CD4-positive, alpha-beta T cell treated with Interleukin-10 for 1 hour (primary cell): ENCODE measurements at regions not wholly inside any gene's neighbourhood (a gene's known extent, or its start where the extent isn't known, plus 50 kb on each side); places are given as distances from the start of the nearest gene placed in this dataset.

Experiments used
- DNase-seq: peaks from one replicate; pipeline ENCODE4 v3.0.0-alpha.2; 2020

DNA sequence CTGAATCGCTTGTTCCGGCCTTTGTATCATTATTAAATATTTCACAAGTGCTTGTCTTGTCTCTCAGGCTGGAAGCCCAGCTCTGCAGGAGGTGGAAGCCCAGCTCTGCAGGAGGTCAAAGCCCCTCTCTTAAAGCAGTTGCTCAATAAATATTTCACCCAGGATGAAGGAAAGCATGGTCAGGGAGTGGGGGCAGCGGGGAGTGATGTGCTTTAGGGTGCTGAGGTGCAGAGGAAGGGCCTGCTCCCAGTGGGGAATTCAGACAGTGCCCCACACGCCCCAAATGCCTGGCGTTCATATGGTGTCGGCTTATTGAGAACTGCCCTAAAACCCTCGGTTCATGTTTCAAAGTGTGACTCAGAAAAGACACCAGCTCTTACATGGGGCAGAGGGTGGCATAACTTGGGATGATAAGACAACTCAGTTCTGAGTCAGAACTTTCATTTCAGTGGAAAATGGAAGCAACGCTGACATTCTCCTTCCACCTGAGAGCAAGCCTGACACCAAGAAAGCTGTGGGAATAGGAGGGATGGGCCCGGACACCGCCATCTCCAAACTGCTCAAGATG is 114.3 kb upstream of the DAP start:
- DNase-seq, result no peak

DNA sequence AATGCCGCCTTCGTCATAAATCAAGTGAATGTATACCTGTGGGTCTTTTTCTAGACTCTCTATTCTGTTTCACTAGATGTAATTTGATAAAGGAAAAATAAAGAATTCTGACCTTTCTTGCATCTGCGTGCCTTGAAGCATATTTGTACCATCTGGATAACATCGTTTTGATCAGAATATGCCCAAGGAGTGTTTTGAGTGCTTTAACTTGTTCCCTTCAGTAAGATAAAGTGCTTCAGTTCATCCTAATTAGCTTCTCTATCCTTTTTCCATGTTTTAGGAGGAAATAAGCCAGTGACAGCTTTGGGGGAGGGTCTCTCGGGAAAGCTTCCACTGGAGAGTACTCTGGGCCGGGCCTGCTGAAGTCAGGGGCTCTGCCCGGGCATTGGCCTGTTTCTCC is 113.5 kb upstream of the DAP start:
- no peak for DNase-seq

DNA sequence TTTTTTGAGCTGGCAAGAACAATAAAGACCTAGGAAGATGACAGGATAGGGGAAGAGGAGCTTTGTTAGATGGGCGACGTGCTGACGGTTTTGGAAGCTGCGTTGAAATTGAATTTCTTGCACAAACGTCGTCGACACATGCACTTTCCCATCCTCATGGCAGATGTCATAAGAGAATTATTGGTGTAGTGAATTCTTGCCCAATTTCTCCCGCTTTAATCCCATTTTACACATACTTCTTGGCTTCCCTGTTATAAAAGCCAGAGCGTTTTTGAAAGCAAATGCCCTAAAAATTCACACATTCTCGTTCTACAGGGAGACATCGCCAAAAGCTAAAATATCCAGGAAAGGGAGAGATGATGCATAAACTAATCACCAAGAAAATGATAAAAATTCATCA is 109.8 kb upstream of the DAP start:
- no peak for DNase-seq

DNA sequence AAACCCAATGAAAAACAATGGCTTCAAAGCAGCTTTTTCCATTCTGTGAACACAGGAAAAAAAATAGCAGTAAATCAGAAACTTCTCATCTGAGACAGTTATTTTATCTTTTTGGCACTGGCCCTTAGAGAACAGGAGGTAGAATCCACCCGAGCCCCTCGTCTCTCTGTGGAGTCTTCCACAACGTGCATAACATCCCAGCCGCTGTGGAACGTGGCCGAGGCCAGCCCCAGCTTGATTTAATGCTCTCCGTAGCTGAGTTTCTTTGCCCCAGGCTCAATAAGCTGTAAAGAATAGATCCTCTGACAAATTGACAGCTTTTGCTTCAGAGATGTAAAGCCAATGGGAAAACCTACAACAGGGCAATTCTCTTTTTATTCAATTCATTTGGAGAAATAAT is 107.9 kb upstream of the DAP start:
- no peak for DNase-seq

DNA sequence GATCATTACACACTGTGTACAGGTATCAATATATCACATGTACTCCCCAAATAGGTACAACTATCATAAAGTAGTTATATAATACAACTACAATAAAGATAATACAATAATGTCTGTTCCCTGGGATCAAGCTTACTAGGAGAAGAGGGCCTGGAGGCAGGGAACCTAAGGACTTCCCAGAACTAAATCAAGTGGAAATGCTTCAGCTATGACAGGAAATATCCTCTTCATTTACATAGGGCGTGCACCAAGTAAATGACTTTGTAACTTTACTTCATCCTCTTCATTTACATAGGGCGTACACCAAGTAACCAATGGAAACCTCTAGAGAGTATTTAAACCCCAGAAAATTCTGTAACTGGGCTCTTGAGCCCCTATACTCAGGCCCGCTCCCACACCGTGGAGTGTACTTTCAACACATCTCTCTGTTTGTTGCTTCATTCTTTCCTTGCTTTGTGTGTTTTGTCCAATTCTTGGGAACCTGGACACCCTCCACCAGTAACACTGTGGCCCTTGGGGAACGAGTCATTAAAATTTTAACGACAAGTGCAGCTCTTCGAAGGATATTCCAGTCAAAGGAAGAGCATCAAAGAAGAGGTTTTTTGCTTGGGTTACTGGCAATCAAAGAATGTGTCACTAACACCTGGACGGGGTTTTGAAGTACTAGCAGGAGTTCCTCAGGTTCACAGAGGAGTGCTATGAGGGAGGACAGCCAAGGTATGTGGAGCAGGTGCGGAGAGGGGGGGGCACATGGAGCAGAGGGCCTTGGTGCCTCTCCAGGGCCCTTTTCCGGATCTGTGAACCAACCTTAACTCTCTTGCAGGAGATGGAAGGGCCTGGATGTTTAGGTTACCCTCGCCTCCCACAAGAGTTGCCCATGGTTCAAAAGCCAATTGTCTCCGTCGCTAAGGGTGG is 106.6 kb upstream of the DAP start:
- no peak for DNase-seq

DNA sequence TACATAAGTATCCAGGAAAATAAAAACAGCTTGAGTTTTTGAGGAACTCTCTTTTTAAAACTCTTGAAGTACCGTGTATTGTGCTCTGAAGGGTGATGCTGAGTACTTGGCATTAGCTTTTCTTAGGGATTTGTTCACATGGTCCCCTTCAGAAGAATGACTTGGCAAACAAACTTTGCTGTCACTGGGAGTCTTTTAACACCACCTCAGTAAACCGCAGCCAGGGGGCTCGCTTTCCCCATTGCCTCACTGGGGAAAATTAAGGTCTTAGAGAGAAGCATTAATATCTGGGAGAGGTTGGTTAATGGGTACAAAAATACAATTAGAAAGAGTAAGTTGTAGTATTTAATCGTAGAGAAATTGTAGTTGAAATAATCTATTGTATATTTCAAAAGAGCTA is 105.9 kb upstream of the DAP start:
- no peak for DNase-seq

DNA sequence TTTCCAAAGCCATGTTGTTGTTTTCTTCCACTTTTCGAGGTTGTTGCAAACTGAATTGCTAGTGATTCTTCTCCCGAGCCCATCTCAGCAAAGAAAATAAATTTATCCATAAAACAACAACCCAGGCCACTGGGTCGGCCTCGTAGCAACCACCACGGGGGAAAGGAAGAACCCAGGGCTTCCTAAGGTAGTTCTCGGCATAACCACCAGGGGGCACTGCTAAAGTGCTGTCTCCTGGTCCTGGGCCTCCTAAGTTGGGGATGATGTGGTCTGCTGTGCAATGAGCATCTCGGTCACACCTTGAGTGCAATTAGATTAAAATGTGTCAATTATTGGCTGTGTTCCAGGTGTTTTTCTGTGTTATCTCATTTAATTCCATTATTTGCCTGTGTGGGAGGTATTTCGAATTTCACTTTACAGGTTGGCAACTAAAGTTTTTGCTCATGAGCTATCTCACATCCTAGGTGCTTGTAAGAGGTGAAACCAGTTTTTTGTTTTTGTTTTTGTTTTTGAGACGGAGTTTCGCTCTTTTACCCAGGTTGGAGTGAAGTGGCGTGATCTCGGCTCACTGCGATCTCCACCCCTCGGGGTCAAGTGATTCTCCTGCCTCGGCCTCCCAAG is 102.8 kb upstream of the DAP start:
- DNase-seq, result peak; percentile 49

DNA sequence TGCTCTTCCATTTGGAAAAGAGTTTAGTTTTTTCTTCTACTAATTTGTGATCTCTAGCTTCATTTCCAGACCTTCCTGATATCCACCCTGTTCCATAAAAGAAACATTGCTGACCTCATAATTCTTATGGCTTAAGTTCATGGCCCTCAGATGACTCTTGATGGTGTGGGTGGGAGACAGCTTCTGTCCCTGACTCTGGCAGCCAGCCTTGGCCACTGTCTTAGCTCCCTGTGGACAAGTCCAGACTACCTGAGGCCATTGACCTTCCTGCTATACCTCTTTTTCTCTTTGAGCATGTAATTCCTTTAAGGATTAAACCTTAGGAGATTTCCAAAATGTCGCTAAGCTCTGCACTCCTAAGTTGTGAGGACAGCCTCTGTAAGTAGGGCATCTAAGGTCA is 101.1 kb upstream of the DAP start:
- no peak for DNase-seq

DNA sequence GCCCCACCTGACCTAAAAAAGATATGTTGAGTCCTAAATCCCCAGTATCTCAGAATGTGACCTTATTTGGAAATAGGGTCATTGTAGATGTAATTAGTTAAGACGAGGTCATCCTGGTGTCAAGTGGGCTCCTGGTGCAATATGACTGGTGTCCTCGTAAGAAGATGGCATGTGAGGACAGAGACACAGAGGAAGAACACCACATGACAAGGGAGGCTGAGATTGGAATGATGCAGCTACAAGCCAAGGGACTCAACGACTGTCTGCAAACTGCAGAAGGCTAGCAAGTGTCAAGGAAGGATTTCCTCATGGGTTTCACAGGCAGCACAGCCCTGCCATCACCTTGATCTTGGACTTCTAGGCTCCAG is 100.4 kb upstream of the DAP start:
- no peak for DNase-seq

DNA sequence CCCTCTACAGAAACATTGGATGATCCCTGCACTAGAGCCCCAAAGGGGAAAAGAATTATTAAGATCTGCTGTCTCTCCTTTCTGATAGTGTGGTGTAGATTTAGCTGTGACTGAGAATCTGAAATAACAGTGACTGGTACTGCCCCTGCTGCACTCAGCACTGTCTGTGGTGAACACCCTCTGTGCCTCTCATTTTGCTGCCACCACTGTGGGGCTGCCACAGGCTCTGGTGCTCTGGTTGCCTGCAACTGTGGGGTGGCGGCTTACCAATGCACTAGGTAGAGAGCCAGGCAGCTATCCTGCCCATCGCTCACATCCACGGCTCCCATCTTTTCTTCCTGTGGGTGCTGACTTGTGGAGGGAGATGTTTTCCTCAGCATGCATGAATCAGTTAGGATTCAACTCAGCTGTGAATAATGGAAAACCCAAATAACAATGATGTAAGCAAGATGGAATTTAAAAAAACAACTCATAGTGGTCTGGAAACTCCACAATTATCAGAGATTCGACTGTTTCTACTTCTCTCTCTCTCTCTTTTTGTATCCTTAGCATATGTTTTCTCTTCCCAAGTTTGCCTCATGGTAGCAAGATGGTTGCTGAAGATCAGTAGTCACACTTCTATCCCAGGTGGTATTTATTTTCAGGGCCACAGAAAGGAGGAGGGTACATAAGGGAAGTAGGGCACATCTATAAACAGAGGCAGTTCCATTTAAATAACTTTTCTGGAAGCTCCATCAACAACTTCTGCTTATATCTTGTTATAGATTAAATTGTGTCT is 99.8 kb upstream of the DAP start:
- DNase-seq, result no peak

DNA sequence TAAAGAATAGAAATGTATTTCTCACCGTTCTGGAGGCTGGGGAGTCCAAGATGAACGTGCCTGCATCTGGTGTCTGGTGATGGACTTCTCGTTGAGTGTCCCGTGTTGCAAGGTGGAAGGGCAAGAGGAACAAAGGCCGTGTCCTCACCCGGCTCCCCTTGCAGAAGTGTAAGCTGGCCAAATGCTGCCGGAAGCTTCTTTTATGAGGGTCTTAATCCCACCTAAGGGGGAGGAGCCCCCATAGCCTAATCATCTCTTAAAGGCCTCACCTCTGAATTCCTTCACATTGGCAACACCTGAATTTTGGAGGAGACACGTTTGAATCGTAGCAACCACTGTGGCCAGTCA is 99.1 kb upstream of the DAP start:
- DNase-seq, result no peak

DNA sequence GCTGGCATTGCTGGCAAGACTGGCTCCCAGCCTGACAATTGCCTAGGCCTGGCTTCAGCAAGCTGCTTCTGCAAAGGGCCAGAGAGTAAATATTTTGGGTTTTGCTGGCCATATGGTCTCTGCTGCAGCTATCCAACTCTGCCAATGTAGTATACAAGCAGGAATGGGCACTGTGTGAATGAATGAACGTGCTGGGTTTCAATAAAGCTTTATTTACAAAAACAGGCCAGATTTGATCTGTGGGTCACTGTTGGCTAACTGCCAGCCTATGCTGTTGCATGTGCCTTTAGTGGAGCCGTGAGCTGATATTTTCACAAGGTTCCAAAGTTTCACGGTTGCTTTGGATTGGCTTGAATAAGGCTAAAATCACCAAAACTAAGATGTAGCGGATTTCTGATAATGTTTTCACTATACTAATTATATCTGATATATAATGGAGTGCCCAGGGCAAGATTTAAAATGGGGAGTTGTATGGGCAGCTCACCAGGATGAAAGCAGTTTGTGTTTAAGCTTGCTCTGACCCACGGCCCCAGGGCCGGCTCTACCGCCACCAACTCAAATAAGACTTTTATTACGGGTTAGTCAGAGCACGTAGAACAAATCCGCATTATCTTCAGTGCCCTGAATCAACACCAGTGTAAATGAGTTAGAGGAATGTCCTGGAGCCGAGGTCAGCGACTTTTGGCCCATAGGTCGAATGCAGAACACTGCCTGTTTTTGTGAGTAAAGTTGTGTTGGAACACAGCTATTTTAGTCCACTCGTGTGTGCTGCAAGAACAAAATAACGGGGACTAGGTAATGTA is 98.6 kb upstream of the DAP start:
- no peak for DNase-seq

DNA sequence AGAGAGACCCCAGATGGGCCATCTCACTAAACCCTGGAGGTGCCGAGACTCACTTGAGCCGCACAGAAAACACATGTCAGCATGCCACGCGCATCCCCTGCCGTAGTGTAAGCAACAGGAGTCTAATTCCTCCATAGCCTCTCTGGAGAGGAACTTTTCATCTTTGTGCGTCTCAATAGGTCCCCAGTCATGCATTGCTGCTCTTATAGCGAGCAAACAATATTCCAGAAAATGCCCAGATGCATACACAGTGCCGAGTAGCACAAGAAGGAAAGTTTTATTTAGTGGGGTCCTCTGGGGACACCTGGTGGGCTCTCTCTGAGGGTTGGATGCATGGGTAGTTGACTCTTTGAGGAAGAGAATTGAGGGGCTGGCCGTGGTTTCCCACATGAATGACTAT is 97.9 kb upstream of the DAP start:
- DNase-seq, result no peak

DNA sequence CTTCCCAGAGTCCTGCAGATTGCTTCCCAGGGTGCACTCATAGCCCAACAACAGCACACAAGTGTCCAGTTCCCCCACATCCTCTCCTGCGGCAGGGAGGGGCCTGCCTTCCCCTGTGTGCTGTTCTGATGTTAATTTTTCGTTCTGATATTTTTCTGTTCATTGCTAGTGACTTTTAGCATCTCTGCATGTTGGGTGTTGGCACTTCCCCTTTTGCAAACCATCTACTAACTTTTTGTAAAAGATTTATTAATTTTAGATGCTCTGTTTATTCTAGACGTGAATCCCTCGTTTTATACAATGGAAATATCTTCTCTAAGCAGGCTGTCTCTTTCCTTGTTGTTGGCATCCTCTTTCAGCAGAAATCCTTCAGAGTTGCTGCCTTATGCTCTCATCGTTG is 97.3 kb upstream of the DAP start:
- no peak for DNase-seq

DNA sequence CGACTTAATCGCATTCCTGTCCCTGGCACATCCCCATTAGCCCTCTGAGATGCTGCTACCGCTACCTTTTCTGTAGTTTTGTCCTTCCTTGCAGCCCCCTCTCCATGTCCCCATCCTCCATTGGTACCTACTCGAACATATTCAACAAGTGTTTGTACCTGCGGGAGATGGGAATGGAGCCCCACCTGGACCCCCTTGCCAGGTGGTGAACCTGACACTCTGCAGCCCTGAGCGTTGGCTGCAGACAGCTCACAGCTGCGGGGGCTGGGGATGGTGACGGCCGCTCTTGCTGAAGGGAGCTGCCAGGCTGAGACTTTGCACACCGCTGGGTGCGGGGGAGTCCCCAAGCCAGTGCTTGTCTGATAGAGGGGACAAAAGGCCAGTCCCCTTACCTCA is 96.3 kb upstream of the DAP start:
- DNase-seq, result no peak

DNA sequence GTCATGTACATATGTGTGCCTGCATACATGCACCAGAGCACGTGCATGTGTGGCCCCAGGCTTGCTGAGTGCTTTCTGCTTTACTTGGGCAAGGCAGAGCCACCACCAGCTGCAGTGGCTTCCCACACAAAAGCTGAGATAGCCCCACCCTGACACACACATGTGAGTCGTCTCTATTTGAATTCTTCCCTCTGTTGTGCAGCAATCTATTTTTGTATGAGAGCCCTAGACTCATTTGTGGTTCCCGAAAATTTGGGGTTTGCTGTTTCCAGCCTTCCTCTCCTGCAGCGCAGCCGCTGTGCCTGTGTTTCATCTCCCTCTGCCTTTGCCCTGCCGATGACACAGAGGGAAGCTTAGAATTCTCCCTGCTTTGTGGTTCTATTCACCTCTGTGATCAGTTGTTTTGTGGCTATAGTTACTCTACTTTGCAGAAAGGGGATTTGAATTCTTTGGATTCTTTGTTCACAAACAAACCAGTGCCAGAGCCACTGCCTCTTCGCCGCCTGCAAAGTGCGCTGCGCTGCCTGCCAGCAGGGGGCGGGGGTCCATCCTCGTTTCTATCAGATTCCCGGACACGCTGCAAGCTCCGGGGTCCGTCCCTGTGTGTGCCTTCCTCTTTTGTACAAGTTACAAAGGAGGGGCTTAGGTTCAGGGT is 95.8 kb upstream of the DAP start:
- DNase-seq, result no peak

DNA sequence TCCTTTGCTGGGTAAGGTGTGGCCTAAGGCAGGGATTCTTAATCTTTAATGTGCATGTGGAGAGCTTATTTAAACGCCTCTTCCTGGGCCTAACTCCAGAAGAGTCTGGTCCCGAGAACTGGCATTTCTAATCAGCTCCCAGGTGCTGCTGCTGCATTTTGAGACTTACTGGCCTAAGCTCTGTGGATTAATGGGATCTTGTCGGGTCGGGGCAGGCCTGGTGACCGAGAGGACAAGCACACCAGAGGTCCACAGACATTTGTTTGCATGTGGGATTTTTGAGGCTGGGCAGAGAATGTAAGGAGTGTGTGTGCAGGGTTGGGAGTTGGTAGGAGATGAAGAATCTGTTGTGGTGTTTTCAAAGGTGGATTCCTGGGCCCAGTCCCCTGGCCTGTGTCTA is 95.0 kb upstream of the DAP start:
- DNase-seq, result no peak

DNA sequence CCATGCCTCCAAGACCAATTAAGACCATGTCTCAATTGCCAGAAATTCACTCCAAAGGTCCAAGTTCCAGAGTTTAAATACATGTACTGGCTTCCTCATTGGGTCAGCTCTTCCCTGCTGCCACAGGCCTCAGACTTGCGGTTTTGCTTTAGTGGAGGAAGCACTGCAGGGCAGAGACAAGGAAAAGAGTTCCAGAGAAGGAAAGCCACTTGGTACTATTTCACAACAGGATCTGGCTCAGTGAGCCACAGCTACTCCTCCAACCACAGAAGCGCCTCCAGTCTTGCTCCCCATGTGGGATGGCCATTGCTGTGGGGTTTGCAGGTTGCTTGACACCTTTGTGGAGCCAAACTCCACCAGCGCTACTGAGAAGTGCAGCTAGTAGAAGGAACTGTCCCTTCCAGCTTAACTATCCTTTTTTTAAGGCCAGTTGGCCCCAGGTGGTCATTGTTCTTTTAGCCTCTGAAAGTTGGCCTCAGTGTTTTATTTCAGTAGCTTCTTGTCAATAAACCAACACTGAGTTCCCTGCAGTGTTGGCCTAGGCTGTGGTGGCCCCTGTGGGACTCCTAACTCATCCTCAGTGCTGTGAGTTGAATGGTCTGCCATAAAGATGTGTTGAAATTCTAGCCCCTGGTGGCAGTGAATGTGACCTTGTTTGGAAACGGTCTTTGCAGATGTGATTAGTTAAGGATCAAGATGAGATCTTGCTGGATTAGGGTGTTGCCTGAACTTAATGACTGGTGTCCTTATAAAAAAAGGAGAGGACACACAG is 93.7 kb upstream of the DAP start:
- no peak for DNase-seq

DNA sequence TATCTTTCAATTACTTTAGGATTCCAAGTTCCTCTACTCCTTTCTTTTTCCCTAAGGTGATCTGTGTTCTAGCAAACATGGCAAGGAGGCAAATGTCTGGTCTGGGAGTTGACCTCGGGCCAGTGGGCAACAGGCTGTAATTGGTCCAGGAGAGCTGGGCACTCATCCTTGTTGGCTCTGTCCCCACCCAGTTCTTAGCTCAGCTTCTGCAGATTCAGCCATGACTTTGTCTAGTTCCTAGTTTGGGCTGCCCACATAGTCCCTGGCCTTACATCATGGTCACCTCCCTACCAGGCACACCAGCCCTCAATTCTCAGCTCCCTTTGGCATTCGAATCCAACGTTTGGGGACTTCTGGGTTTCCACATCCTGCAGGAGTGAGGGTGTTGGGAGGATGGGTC is 92.1 kb upstream of the DAP start:
- DNase-seq, result no peak

DNA sequence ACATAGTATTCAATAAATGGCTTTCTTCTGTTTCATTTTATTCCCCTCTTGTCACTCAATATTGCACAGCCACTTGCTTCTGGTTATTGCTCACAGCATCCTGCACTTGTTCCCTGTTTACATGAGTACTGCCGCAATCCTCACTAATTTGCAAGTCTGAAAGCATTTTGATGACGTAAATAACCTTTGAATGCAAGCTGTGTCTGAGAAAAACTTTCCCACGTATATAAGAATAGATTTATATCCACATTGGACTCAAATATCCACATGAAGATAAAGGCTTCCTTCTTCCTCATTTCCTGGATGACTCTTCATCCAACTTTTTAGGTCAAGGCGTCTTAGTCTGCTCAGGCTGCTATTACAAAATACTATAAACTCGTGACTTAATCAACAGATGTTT is 88.2 kb upstream of the DAP start:
- DNase-seq, result no peak

DNA sequence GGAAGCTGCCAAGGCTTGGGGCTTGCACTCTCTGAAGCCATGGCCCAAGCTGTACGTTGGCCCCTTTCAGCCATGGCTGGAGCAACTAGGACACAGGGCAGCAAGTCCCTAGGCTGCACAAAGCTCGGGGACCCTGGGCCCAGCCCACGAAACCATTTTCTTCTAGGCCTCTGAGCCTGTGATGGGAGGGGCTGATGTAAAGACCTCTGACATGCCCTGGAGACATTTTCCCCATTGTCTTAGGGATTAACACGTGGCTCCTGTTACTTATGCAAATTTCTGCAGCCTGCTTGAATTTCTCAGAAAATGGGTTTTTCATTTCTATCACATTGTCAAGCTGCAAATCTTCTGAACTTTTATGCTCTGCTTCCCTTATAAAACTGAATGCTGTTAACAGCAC is 83.0 kb upstream of the DAP start:
- no peak for DNase-seq

DNA sequence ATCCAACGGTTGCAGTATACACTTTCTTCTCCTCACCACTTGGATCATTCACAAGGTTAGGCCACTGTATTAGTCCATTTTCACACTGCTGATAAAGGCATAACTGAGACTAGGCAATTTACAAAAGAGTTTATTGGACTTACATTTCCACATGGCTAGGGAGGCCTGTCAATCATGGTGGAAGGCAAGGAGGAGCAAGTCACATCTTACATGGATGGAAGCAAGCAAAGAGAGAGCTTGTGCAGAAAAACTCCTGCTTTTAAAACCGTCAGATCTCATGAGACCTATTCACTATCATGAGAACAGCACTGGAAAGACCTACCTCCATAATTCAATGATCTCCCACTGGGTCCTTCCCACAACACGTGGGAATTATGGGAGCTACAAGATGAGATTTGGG is 81.8 kb upstream of the DAP start:
- DNase-seq, result no peak
